HG03442 (cell line): ENCODE measurements at regions not wholly inside any gene's neighbourhood (a gene's known extent, or its start where the extent isn't known, plus 50 kb on each side); places are given as distances from the start of the nearest gene placed in this dataset.

ENCODE experiments used
- ATAC-seq: cut with Tn5 transposase; IDR thresholded peaks from one replicate; pipeline ENCODE4 v1.9.1; 2021; ENCODE audit warnings: mild to moderate bottlenecking, moderate library complexity; ENCODE audit not compliant: unreplicated experiment

- no peak for ATAC-seq
Observed at GRCh38 chr2:21590026-21590690, 466.4 kb downstream of the TDRD15 start.

DNA sequence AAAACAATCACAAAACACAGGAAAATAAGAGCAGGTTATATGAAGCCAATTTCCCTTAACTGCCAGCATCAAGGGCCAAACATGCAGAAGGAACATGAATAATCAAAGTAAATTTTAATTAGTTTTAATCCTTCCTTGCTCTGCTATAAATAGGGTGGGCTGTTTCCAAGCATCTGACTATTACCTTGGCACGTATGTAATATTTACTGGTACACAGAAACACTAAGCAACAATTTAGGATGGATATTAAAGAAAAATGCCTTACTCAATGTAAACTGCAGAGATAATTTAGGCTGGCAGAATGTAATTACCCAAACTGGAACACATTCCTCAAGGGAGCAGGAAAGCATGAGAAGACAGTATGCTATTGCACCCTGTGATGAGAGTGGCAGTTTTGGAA, 468.2 kb downstream of the TDRD15 start:
- no peak for ATAC-seq

DNA sequence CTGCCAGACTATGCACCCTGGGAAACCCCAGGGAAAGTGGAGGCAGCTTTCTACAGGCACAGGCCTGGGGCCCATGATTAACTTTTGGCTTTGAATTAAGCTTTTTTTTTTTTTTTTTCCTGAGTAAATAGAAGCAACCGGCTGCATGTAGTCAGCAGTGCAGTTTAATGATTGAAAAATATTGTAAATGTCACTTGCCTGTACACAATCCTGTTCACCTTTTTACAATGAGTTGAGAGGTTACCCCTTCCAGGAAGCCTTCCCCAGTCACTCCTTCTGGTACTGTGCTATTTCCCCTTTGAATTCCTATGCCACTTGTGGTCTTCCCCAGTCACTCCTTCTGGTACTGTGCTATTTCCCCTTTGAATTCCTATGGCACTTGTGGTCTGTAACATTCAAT, 475.6 kb downstream of the TDRD15 start:
- ATAC-seq: no peak

GRCh38 chr2:21602789-21603188, 479.0 kb downstream of the TDRD15 start:
- no peak for ATAC-seq

GRCh38 chr2:21607572-21607971, 483.8 kb downstream of the TDRD15 start:
- ATAC-seq: no peak

- ATAC-seq: no peak
Observed at GRCh38 chr2:21610304-21610703, 486.5 kb downstream of the TDRD15 start.

DNA sequence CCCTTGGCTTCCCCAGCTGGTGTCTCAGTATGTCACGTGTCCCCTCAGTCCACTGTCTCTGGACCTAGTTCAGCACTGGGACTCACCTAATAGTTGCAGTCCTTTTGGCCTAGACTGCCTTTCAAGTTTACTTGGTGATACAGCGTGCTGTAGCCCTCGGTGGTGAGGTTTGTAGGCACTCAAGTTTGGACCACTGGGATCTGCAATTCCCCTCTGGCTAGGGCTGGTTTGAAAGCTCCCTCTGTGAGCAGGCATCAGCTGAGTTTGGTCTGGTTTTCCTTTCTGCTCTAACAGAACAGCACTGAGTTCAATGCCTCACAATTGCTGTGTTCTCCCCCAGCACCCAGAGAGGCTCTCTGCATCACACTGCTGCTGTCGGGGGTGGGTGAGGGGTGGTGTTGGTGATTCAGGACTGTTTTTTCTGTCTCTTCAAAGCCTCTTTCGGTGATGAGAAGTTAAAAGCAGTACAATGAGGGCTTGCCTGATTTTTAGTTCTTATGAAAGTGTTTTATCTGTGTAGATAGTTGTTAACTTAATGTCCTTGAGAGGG, 494.2 kb downstream of the TDRD15 start:
- ATAC-seq: no peak

DNA sequence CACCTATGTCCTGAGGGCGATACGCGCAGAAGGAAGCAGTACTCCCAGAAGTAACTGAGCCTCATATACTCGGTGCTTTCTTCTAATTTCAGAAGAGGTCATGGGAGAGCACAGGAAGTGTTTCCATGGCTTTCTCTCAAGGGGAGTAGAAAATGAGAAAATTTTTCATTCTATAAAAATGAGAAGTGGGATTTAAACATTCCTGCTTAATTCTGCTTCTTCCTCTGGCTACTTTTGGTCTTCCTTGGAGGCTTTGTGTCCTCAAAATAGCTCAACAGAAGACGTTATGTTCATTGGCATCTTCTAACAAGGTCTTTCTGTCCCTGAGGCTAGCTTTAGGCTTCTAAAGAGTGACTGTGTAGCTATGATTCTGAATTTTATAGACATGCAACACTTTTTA, 497.0 kb downstream of the TDRD15 start:
- no peak for ATAC-seq

GRCh38 chr2:21627938-21628337, 504.2 kb downstream of the TDRD15 start:
- ATAC-seq: no peak

GRCh38 chr2:21633015-21633414, 509.2 kb downstream of the TDRD15 start:
- no peak for ATAC-seq

DNA sequence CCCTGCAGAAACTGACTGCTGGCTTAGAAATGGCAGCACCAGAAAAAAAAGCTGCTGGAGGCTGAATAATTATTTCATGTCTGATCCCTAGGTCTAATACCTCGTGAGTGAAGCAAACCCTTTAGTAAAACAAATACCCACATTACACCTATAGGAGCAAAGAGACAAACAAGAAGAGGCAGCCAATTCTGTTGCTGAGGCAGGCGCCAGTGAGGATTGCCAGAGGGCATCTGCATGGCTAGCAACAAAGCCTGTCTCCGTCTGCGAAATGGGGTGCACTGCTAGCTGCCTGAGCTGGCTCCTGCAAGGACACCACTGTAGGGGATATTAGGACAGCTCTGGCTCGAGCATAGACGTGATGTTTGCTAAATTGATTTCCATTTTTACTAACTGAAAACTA, 509.7 kb downstream of the TDRD15 start:
- ATAC-seq: no peak

GRCh38 chr2:21633911-21634310, 510.1 kb downstream of the TDRD15 start:
- ATAC-seq: no peak

DNA sequence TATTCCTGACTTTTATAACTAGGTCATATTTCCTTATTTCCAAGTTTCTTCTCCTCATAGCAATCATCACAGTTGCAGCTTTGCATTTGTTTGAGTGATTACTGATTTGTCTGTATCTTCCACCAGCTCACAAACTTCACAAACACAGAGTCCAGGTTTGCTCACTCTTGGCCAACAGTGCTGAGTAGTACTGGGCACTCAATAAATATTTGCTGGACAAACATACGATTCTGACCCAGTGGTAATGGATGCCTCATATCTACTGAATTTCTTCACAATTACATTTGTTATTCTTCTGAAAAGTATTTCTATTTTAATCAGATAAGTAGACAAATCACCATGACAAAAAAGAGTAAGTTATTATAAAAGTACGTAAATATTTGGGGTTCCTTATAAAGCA, 516.3 kb downstream of the TDRD15 start:
- no peak for ATAC-seq

- no peak for ATAC-seq
Observed at GRCh38 chr2:21642647-21643046, 518.9 kb downstream of the TDRD15 start.

DNA sequence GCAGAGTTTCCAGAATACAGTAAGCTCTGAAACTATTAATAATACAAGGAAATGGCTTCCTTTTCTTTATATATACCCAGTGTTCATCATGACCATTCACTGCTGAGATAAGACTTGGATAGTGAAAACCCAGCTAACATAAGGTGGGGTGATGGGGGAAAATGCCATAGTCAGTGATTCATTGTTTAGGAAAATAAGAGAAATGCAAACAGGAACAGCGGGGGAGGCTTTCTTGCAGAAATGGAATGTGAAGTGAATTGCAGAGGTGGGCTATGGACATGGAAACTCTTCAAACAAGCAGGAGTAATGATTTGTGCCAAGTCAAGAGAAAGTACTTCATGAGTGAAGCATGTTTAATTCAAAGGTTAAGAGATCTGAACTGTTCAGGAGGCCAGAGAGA, 519.4 kb downstream of the TDRD15 start:
- ATAC-seq: no peak

DNA sequence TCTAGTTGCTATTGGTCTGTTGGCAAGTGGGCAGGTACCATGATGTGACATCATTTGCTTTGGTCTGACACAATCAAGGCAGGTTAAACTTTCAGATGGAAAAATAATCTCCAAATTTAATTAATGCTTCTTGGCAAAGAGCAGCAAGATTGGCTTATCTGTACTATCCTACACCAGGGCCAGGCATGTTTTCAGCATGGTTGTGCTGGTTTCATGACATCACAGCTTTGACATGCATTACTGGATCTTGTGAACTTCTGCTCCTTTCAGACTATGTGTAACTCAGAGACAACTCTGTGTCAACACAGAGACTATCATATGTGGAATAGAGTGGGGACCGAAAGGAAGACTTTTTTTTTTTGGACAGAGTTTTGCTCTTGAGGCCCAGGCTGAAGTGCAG, 520.5 kb downstream of the TDRD15 start:
- no peak for ATAC-seq

DNA sequence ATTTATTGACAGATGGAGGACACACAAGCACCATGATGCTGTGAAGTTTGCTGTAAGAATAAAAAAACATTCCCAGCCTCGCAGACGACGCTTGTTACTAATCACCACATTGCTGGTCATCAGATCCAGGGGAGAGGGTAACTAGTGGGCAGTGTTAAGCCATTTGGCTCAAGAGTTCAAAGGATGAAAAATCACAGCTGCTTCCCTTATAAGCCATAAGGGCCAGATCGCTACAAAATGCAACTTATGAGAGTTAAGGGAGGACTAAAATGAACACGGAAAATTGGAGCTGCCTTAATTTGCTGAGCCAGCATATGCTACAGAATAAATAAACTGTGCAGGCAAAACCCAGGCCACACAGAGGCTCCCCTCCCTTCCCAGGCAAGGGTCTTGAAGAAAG, 522.6 kb downstream of the TDRD15 start:
- ATAC-seq: no peak

- no peak for ATAC-seq
Observed at GRCh38 chr2:21650569-21650968, 526.8 kb downstream of the TDRD15 start.

GRCh38 chr2:21655136-21655535, 531.4 kb downstream of the TDRD15 start:
- ATAC-seq: no peak

GRCh38 chr2:21656330-21657075, 532.7 kb downstream of the TDRD15 start:
- ATAC-seq: no peak

- no peak for ATAC-seq
Observed at GRCh38 chr2:21657445-21657844, 533.7 kb downstream of the TDRD15 start.

DNA sequence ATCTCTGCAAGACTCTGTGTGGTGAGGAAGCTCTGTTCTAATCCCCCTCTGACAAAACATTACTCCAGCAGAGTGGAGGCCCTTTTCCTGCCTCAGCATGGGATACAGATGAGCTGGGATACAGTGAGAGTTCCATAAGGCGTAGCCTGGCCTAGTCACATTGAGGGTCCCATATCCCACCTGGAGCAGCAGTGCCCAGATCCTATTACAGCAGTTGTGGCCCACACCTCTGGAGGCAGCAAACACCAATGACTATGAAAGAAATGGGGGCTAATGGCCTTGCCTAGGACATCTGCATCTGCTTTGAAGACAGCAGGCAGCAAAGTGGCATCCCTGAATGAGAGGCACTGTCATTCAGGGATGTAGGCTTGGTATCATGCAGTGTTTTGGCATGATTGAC, 534.5 kb downstream of the TDRD15 start:
- no peak for ATAC-seq
